Suprapubic skin (tissue), 4 donors: ENCODE measurements at regions not wholly inside any gene's neighbourhood (a gene's known extent, or its start where the extent isn't known, plus 50 kb on each side); places are given as distances from the start of the nearest gene placed in this dataset.

Experiments
- POLR2A ChIP-seq, 2 donors: fragments of 450-650 bp; IDR thresholded peaks; one replicate each; pipeline ENCODE4 v1.6.1; 2017; ENCODE audit warnings: antibody characterized with exemption in 2 of 2, mild to moderate bottlenecking in 2 of 2, moderate library complexity in 2 of 2
- POLR2AphosphoS5 ChIP-seq, 3 donors: sonication (generic); formaldehyde crosslinking; IDR thresholded peaks; one replicate each; pipeline ENCODE4 v1.6.1; 2017; ENCODE audit warnings: antibody characterized with exemption in 3 of 3
- TF ChIP-seq, protein P1 (sequence below), 2 donors: fragments of 200-600 bp in 1 of 2; fragments of 450-650 bp in 1 of 2; sonication (generic) in 1 of 2; IDR thresholded peaks; one replicate each; pipeline ENCODE4 v1.5.1; 2016 to 2019; ENCODE audit warnings: antibody characterized with exemption in 2 of 2, mild to moderate bottlenecking in 1 of 2, moderate library complexity in 1 of 2

DNA sequence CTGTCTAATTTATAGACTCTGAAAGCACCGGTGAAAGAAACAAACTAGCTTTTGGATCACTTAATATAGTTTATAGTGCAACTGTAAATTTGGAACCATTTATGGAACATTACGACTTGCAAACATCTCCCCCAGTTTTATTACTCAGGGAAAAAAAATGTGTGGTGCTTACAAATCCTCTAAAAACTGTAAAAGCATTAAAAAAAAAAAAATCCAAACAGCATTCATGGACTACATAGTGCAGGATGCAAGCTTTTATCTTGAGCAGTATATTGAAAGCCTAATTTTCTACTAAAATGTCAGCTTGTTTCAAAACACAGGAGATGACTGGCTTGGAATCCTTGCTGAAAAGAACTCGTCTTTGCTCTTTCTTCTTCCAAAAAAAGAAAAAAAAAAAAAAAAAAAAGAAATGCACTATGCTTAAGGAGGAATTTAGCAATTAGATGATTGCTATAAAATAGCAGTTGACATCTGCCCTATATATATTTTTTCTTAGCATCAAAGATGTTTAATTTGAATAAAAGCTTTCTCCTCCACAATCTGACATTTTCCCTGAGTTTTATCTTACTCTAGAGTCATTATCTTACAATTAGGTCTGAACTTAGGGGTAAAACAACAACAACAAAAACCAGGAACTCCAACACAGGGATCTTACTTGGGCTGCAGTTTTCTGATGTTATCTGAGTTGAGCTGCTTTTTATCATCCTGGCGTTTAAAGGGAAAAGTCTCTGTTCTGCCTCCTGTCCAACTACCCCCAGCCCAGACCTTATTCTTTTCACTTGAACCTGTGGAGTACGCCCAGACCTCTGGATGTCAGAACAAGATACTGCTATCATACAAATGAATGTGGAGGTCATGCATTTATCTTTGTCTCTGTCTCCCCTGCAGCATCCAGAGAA, 62.6 kb upstream of the PDZRN3 start:
- TF ChIP-seq, protein P1, sequence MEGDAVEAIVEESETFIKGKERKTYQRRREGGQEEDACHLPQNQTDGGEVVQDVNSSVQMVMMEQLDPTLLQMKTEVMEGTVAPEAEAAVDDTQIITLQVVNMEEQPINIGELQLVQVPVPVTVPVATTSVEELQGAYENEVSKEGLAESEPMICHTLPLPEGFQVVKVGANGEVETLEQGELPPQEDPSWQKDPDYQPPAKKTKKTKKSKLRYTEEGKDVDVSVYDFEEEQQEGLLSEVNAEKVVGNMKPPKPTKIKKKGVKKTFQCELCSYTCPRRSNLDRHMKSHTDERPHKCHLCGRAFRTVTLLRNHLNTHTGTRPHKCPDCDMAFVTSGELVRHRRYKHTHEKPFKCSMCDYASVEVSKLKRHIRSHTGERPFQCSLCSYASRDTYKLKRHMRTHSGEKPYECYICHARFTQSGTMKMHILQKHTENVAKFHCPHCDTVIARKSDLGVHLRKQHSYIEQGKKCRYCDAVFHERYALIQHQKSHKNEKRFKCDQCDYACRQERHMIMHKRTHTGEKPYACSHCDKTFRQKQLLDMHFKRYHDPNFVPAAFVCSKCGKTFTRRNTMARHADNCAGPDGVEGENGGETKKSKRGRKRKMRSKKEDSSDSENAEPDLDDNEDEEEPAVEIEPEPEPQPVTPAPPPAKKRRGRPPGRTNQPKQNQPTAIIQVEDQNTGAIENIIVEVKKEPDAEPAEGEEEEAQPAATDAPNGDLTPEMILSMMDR (IDR thresholded peaks at IDR 0.05) = no peak
- TF ChIP-seq POLR2AphosphoS5 (IDR thresholded peaks at IDR 0.05) (no peak), POLR2A (IDR thresholded peaks at IDR 0.05) (no peak)
